ENCODE measurements at regions not wholly inside any gene's neighbourhood (a gene's known extent, or its start where the extent isn't known, plus 50 kb on each side); places are given as distances from the start of the nearest gene placed in this dataset.

DNA sequence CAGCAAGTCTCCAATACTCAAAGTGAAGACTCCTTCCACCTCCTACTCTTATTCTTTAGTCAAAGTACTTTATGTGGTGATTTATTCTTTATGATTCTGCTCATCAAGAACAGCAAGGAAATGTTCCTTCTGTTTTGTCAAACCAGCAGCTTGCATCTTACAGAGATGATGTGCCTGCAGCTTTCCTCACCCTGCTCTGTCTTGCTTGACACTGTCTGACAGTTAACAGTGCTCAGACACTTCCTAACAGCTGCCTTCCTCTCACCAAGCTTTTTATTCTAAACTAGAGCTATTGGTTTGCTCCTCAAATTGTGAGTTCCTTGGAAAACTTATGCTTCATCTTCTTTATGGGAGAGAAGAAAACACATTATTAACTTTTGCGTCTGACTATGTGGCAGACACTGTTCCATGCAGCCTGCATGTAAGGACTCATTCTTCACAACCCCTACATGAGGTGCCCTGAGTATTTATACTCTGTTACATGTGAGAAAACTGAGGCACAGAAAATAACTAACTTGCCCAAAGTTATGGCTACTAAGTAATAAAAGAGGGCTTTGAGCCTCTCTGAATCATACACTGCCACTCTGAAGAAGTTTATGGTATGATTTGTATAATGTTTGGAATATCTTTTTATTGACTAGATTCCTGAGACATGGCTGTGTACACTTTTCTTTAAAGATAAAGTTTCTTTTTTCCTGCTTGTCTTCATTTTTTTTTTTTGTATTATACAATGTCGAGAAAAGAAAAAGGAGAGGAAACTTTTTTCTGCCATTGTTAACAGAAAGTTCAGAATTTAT is 723.3 kb upstream of the DDX18 start:
- H3K36me3 Mint-ChIP-seq (ENCODE audit: low read depth), result no peaks in the 10 kb centered on the region
- no peak for TF ChIP-seq CTCF (conservative IDR thresholded peaks at IDR 0.05)
- no peak for DNase-seq (ENCODE audit: low read depth, low spot score)
- no peak overlapping the region for H3K27ac Mint-ChIP-seq (ENCODE audit: unreplicated experiment)
- H3K27me3 Mint-ChIP-seq (ENCODE audit: low read depth), result no peaks in the 10 kb centered on the region
- no peaks in the 10 kb centered on the region for H3K9me3 Mint-ChIP-seq
- H3K4me3 Mint-ChIP-seq, result no peak overlapping the region
- H3K4me1 Mint-ChIP-seq, result peaks cover 20% of the 10 kb centered on the region

DNA sequence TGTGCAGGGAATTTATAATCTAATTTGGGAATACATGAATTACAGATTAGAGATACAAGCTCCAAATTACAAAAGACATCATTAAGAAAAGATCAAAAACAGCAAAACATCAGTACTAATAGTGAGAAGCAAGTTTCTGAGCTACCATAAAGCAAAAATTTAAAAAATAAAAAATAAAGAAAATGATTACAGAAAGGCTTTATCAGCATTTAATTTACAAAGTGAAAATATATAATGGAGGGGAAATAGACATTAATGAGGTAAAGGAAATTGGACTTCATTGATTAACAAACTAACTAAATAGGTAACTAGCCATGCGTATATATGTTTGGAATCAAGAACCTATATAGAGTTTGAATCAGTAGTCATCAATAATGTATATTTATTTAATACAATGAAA is 712.9 kb upstream of the DDX18 start:
- Mint-ChIP-seq H3K27me3 (ENCODE audit: low read depth) (no peaks in the 10 kb centered on the region), H3K4me3 (no peak overlapping the region), H3K27ac (ENCODE audit: unreplicated experiment) (no peak overlapping the region), H3K4me1 (no peaks in the 10 kb centered on the region), H3K9me3 (peaks cover 10% of the 10 kb centered on the region), H3K36me3 (ENCODE audit: low read depth) (peaks cover 7% of the 10 kb centered on the region)
- TF ChIP-seq CTCF (conservative IDR thresholded peaks at IDR 0.05), result no peak
- no peak for DNase-seq (ENCODE audit: low read depth, low spot score)

DNA sequence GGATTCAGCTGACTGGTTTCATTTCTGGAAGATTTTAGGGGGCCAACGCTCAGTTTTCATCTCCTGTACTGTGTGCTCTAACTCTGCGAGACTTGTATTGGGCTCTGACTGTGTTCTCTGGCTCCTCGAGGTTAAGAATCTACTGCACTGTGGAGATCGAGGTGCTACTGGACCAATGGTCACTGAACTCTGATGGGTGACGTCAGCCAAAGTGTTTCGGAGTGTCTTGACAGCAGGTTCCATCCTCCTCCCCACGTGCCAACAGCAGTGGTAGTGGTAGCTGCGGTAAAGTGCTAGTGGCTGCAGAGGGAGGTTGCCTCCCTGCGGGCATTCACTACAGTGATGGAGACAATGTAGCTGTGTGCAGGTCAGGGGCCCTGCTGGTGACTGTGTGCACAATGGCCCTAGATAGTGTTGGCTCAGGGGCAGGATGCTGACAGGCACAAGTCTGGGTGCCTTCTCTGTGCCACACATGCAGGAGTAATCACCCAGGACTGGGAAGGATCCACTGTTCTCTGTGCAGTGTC is 705.7 kb upstream of the DDX18 start:
- no peak for TF ChIP-seq CTCF (conservative IDR thresholded peaks at IDR 0.05)
- Mint-ChIP-seq H3K27ac (ENCODE audit: unreplicated experiment) (no peak overlapping the region), H3K27me3 (ENCODE audit: low read depth) (no peaks in the 10 kb centered on the region), H3K4me1 (no peaks in the 10 kb centered on the region), H3K36me3 (ENCODE audit: low read depth) (peaks cover 29% of the 10 kb centered on the region), H3K4me3 (no peak overlapping the region), H3K9me3 (peaks cover 16% of the 10 kb centered on the region)
- DNase-seq (ENCODE audit: low read depth, low spot score), result no peak

- Mint-ChIP-seq H3K4me3 (no peak overlapping the region), H3K27me3 (ENCODE audit: low read depth) (no peaks in the 10 kb centered on the region), H3K27ac (ENCODE audit: unreplicated experiment) (no peak overlapping the region), H3K4me1 (no peaks in the 10 kb centered on the region), H3K9me3 (peaks cover 3% of the 10 kb centered on the region), H3K36me3 (ENCODE audit: low read depth) (peaks cover 6% of the 10 kb centered on the region)
- no peak for TF ChIP-seq CTCF (conservative IDR thresholded peaks at IDR 0.05)
- no peak for DNase-seq (ENCODE audit: low read depth, low spot score)
Observed at GRCh38 chr2:117118994-117119393, 695.5 kb upstream of the DDX18 start.

- Mint-ChIP-seq H3K4me1 (peaks cover under 1% of the 10 kb centered on the region), H3K27ac (ENCODE audit: unreplicated experiment) (no peak overlapping the region), H3K9me3 (peaks cover 3% of the 10 kb centered on the region), H3K36me3 (ENCODE audit: low read depth) (peaks cover 9% of the 10 kb centered on the region), H3K4me3 (no peak overlapping the region), H3K27me3 (ENCODE audit: low read depth) (no peaks in the 10 kb centered on the region)
- no peak for DNase-seq (ENCODE audit: low read depth, low spot score)
- no peak for TF ChIP-seq CTCF (conservative IDR thresholded peaks at IDR 0.05)
Observed at GRCh38 chr2:117123362-117123761, 691.1 kb upstream of the DDX18 start.
